Hepatocyte (in vitro differentiated cells): ENCODE measurements at regions not wholly inside any gene's neighbourhood (a gene's known extent, or its start where the extent isn't known, plus 50 kb on each side); places are given as distances from the start of the nearest gene placed in this dataset.

Experiments
- CTCF ChIP-seq: fragments of 200-600 bp; sonication (generic); IDR thresholded peaks from 2 replicates; pipeline ENCODE4 v1.5.1; 2016; ENCODE audit warnings: antibody characterized with exemption, mild to moderate bottlenecking; ENCODE audit not compliant: poor library complexity
- EZH2 ChIP-seq: fragments of 200-600 bp; sonication (generic); IDR thresholded peaks from 2 replicates; pipeline ENCODE4 v1.6.1; 2016; ENCODE audit warnings: antibody characterized with exemption, mild to moderate bottlenecking, borderline replicate concordance
- EZH2phosphoT487 ChIP-seq: fragments of 200-600 bp; sonication (generic); IDR thresholded peaks from one replicate; pipeline ENCODE4 v1.6.1; 2018; ENCODE audit warnings: antibody characterized with exemption, mild to moderate bottlenecking, low read depth, moderate library complexity; ENCODE audit not compliant: unreplicated experiment, severe bottlenecking

GRCh38 chr9:85089188-85089969 lies 419.9 kb downstream of the NTRK2 start:
- TF ChIP-seq CTCF = no peak
- TF ChIP-seq EZH2 = no peak
- TF ChIP-seq EZH2phosphoT487 = no peak
